OCI-LY7 (cell line): ENCODE measurements at regions not wholly inside any gene's neighbourhood (a gene's known extent, or its start where the extent isn't known, plus 50 kb on each side); places are given as distances from the start of the nearest gene placed in this dataset.

Source experiments
- CTCF ChIP-seq: fragments of 200-600 bp; sonication (generic); conservative IDR thresholded peaks from 2 replicates; pipeline ENCODE4 v1.5.1; 2014; ENCODE audit warnings: mild to moderate bottlenecking, antibody characterized with exemption, low read length, moderate library complexity, mixed read lengths
- EZH2phosphoT487 ChIP-seq: fragments of 200-600 bp; sonication (generic); IDR thresholded peaks from 2 replicates; pipeline ENCODE4 v1.6.1; 2018; ENCODE audit warnings: low read depth, borderline replicate concordance, mild to moderate bottlenecking, mixed run types, antibody characterized with exemption, low read length, moderate library complexity, mixed read lengths

- TF ChIP-seq CTCF (no peak), EZH2phosphoT487 (no peak)
Observed at GRCh38 chr16:86228713-86229112, 281.6 kb upstream of the FOXF1 start.
